A549 (cell line): ENCODE measurements at regions not wholly inside any gene's neighbourhood (a gene's known extent, or its start where the extent isn't known, plus 50 kb on each side); places are given as distances from the start of the nearest gene placed in this dataset.

Experiments used
- ATAC-seq, 2 experiments: fragments of 200-7000 bp in 1 of 2; fragments of >200 bp in 1 of 2; cut with Nextera tagmentation in 1 of 2; cut with Tn5 transposase in 1 of 2; 3 replicates each; pipeline versions ENCODE4 v1.8.0 to v1.9.1; 2018 to 2020; ENCODE audit warnings: mild to moderate bottlenecking in 1 of 2, moderate library complexity in 1 of 2
- CTCF ChIA-PET: fragments of 300-600 bp; sonication (Branson Sonifier 250); formaldehyde crosslinking; extraction: SDS; loops from one replicate; lab custom pipeline; 2021; ENCODE audit warnings: antibody characterized with exemption, inconsistent platforms; lab: Yijun Ruan, JAX
- POLR2A ChIA-PET: fragments of 350-600 bp; formaldehyde crosslinking; extraction: SDS; loops from one replicate; lab custom pipeline; 2021; ENCODE audit warnings: antibody characterized with exemption, inconsistent platforms; lab: Yijun Ruan, JAX
- DNase-seq, 2 experiments: peaks; one replicate each; pipeline versions ENCODE4 v3.0.0 to v3.0.0-alpha.2; 2011 to 2016; ENCODE audit warnings: low read depth in 1 of 2, low spot score in 1 of 2
- FAIRE-seq: peaks from 2 replicates; lab custom pipeline; 2011; peaks lifted over from hg19 to GRCh38; lab: Jason Lieb, UNC
- H3K27ac ChIP-seq, 2 experiments: fragments of >200 bp; sonication (Bioruptor Twin); formaldehyde crosslinking; 3 replicates each; pipeline ENCODE4 v1.5.1; 2016 to 2017
- H3K4me1 ChIP-seq: fragments of >200 bp; sonication (Bioruptor Twin); formaldehyde crosslinking; 3 replicates; pipeline ENCODE4 v1.6.1; 2016
- H3K4me2 ChIP-seq: fragments of >200 bp; sonication (Bioruptor Twin); formaldehyde crosslinking; 3 replicates; pipeline ENCODE4 v1.6.1; 2016
- H3K4me3 ChIP-seq: fragments of >200 bp; sonication (Bioruptor Twin); formaldehyde crosslinking; 3 replicates; pipeline ENCODE4 v1.5.1; 2016
- H3K9me3 ChIP-seq: fragments of >200 bp; sonication (Bioruptor Twin); formaldehyde crosslinking; 3 replicates; pipeline ENCODE4 v1.6.1; 2016
- BHLHE40 ChIP-seq: IDR thresholded peaks from 2 replicates; pipeline ENCODE4 v1.6.1; 2012; ENCODE audit warnings: low read depth, low read length, inconsistent platforms
- CHD2 ChIP-seq: fragments of 150-350 bp; IDR thresholded peaks from 2 replicates; pipeline ENCODE4 v1.6.1; 2014; ENCODE audit warnings: low read length; ENCODE audit not compliant: partially characterized antibody
- EHMT2 ChIP-seq: fragments of 200-600 bp; sonication (generic); IDR thresholded peaks from 2 replicates; pipeline ENCODE4 v1.6.1; 2016; ENCODE audit warnings: antibody characterized with exemption, low read depth, mild to moderate bottlenecking, moderate library complexity
- EP300 ChIP-seq, 2 experiments: fragments of >200 bp; sonication (Bioruptor Twin); formaldehyde crosslinking; IDR thresholded peaks; 2 replicates in 1 of 2; 3 replicates in 1 of 2; pipeline ENCODE4 v1.6.1; 2016 to 2017
- FOSB ChIP-seq: fragments of 250-450 bp; sonication (Bioruptor Pico); IDR thresholded peaks from 2 replicates; pipeline ENCODE4 v1.5.0; 2020; ENCODE audit warnings: mild to moderate bottlenecking, moderate library complexity
- HOXB5 ChIP-seq: fragments of 250-450 bp; sonication (Bioruptor Pico); IDR thresholded peaks from 2 replicates; pipeline ENCODE4 v1.5.0; 2020; ENCODE audit warnings: mild to moderate bottlenecking, moderate library complexity
- JUN ChIP-seq, 2 experiments: fragments of >200 bp; sonication (Bioruptor Twin); formaldehyde crosslinking; IDR thresholded peaks; 2 replicates in 1 of 2; 3 replicates in 1 of 2; pipeline ENCODE4 v1.6.1; 2016 to 2017
- KDM5A ChIP-seq: fragments of 200-600 bp; sonication (generic); IDR thresholded peaks from 2 replicates; pipeline ENCODE4 v1.6.1; 2016; ENCODE audit warnings: antibody characterized with exemption, mild to moderate bottlenecking
- MAFK ChIP-seq: fragments of 450-650 bp; IDR thresholded peaks from 2 replicates; pipeline ENCODE4 v1.6.1; 2014; ENCODE audit not compliant: partially characterized antibody
- MAX ChIP-seq: IDR thresholded peaks from 2 replicates; pipeline ENCODE4 v1.6.1; 2012
- MYC ChIP-seq: IDR thresholded peaks from 2 replicates; pipeline ENCODE4 v1.6.1; 2012; ENCODE audit warnings: mild to moderate bottlenecking, inconsistent platforms, low read length, improper control_type of control experiment, borderline replicate concordance
- NR3C1 ChIP-seq: fragments of >200 bp; sonication (Bioruptor Twin); formaldehyde crosslinking; IDR thresholded peaks from 3 replicates; pipeline ENCODE4 v1.6.1; 2017
- PHF8 ChIP-seq: fragments of 200-600 bp; sonication (generic); IDR thresholded peaks from 2 replicates; pipeline ENCODE4 v1.6.1; 2016; ENCODE audit warnings: low read depth, mild to moderate bottlenecking, antibody characterized with exemption, moderate library complexity, borderline replicate concordance
- POLR2A ChIP-seq: IDR thresholded peaks from 2 replicates; pipeline ENCODE4 v1.6.1; 2012; ENCODE audit warnings: mild to moderate bottlenecking, low read length
- RAD21 ChIP-seq, 2 experiments: fragments of >200 bp in 1 of 2; sonication (Bioruptor Twin) in 1 of 2; formaldehyde crosslinking in 1 of 2; IDR thresholded peaks in 1 of 2; conservative IDR thresholded peaks in 1 of 2; 2 replicates in 1 of 2; 3 replicates in 1 of 2; pipeline ENCODE4 v1.6.1; 2012 to 2018; ENCODE audit warnings: inconsistent platforms in 1 of 2
- RARB ChIP-seq: fragments of 250-450 bp; sonication (Bioruptor Pico); IDR thresholded peaks from 2 replicates; pipeline ENCODE4 v1.8.0; 2021; ENCODE audit warnings: mild to moderate bottlenecking, moderate library complexity
- SMC3 ChIP-seq: fragments of >200 bp; sonication (Bioruptor Twin); formaldehyde crosslinking; IDR thresholded peaks from 3 replicates; pipeline ENCODE4 v1.6.1; 2018; ENCODE audit warnings: inconsistent platforms
- USF2 ChIP-seq: fragments of 450-650 bp; IDR thresholded peaks from 2 replicates; pipeline ENCODE4 v1.6.1; 2014; ENCODE audit warnings: antibody characterized with exemption
- ZC3H11A ChIP-seq: fragments of 450-650 bp; IDR thresholded peaks from 2 replicates; pipeline ENCODE4 v1.6.1; 2014; ENCODE audit warnings: antibody characterized with exemption, mild to moderate bottlenecking
- ZFP36 ChIP-seq: fragments of 450-650 bp; IDR thresholded peaks from 2 replicates; pipeline ENCODE4 v1.6.1; 2014; ENCODE audit warnings: borderline replicate concordance; ENCODE audit not compliant: partially characterized antibody
- ZNF302 ChIP-seq: fragments of 250-450 bp; sonication (Bioruptor Pico); IDR thresholded peaks from 2 replicates; pipeline ENCODE4 v1.9.0; 2021; ENCODE audit warnings: inconsistent platforms, mild to moderate bottlenecking, moderate library complexity
- WGBS: methylation state at CpG from one replicate; pipeline ENCODE4 v1.1.6; 2017; ENCODE audit errors: missing lambda C conversion rate; 5-methylcytosine and 5-hydroxymethylcytosine counted together
- TF ChIP-seq, protein P1 (sequence below): fragments of 250-450 bp; sonication (Bioruptor Pico); IDR thresholded peaks from 2 replicates; pipeline ENCODE4 v1.5.0; 2020; ENCODE audit warnings: low read depth, mild to moderate bottlenecking, moderate library complexity
- TF ChIP-seq, protein P2 (sequence below): IDR thresholded peaks from 2 replicates; pipeline ENCODE4 v1.6.1; 2012
- TF ChIP-seq, protein P3 (sequence below): fragments of >200 bp; sonication (Bioruptor Twin); formaldehyde crosslinking; IDR thresholded peaks from 2 replicates; pipeline ENCODE4 v1.6.1; 2016
- TF ChIP-seq, protein P4 (sequence below): fragments of 150-350 bp; IDR thresholded peaks from 2 replicates; pipeline ENCODE4 v1.6.1; 2014; ENCODE audit warnings: low read depth, mild to moderate bottlenecking, low read length

DNA sequence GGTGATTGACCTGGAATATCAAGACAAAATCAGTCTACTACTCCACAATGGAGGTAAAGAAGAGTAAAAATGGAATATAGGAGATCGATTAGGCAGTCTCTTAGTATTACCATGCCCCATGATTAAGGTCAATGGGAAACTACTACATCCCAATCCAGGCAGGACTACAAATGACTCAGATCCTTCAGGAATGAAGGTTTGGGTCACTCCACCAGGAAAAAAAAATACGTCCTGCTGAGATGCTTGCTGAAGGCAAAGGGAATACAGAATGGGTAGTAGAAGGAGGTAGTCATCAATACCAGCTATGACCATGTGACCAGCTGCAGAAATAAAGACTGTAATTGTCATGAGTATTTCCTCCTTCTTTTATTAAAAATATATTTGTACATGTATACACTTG lies 103.4 kb upstream of the NPAS2 start:
- no peaks in the 10 kb centered on the region for H3K9me3 ChIP-seq
- ChIA-PET CTCF (interaction anchor here (0.7 kb wide), 1 partner anchor 13 kb away, joined by 3 read pairs; no protein-coding TSS in a partner anchor), POLR2A (no interaction called here)
- ATAC-seq (no peak), FAIRE-seq (no peak), DNase-seq (no peak)
- no peak overlapping the region for H3K4me2 ChIP-seq
- no peak overlapping the region for H3K4me3 ChIP-seq
- H3K4me1 ChIP-seq, result no peaks in the 10 kb centered on the region
- TF ChIP-seq SMC3 (no peak), BHLHE40 (no peak), EHMT2 (no peak), PHF8 (no peak), MAFK (no peak), JUN (IDR thresholded peaks at IDR 0.05) (no peak), USF2 (no peak), CHD2 (no peak), ZC3H11A (no peak), ZFP36 (no peak), MYC (no peak), FOSB (CRISPR knock-in tag) (no peak), EP300 (IDR thresholded peaks at IDR 0.05) (no peak), NR3C1 (no peak), MAX (no peak), POLR2A (no peak)
- TF ChIP-seq, protein P1, sequence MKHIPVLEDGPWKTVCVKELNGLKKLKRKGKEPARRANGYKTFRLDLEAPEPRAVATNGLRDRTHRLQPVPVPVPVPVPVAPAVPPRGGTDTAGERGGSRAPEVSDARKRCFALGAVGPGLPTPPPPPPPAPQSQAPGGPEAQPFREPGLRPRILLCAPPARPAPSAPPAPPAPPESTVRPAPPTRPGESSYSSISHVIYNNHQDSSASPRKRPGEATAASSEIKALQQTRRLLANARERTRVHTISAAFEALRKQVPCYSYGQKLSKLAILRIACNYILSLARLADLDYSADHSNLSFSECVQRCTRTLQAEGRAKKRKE, result no peak
- TF ChIP-seq, protein P2, sequence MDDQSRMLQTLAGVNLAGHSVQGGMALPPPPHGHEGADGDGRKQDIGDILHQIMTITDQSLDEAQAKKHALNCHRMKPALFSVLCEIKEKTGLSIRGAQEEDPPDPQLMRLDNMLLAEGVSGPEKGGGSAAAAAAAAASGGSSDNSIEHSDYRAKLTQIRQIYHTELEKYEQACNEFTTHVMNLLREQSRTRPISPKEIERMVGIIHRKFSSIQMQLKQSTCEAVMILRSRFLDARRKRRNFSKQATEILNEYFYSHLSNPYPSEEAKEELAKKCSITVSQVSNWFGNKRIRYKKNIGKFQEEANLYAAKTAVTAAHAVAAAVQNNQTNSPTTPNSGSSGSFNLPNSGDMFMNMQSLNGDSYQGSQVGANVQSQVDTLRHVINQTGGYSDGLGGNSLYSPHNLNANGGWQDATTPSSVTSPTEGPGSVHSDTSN, result no peak
- TF ChIP-seq, protein P3, sequence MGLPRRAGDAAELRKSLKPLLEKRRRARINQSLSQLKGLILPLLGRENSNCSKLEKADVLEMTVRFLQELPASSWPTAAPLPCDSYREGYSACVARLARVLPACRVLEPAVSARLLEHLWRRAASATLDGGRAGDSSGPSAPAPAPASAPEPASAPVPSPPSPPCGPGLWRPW, result no peak
- TF ChIP-seq, protein P4, sequence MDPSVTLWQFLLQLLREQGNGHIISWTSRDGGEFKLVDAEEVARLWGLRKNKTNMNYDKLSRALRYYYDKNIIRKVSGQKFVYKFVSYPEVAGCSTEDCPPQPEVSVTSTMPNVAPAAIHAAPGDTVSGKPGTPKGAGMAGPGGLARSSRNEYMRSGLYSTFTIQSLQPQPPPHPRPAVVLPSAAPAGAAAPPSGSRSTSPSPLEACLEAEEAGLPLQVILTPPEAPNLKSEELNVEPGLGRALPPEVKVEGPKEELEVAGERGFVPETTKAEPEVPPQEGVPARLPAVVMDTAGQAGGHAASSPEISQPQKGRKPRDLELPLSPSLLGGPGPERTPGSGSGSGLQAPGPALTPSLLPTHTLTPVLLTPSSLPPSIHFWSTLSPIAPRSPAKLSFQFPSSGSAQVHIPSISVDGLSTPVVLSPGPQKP, result no peak
- WGBS, result 33% methylated on average over 2 of the region's 2 CpGs
- H3K27ac ChIP-seq, result no peak overlapping the region

DNA sequence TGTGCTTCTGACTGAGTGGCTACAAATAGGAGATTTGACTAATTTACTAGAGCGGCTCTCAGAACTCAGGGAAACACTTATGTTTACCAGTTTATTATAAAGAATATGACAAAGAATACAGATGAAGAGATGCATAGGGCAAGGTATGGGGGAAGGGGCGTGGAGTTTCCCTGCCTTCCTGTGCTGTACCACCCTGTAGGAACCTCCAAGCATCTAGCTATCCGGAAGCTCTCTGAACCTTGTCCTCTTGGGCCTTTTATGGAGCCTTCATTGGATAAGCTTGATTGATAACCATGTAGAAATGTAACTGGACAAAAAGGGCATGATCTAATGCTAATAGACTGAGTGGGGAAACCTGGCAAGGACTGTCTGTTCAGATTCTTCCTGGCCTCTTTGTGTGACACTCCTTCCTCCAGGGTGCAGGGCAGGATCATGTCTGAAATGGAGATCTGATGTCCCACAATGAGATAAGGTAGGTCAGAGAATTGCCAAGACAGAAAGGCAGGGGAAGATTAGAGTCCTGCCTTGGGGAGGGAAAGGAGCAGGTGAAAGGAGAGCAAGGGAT lies 101.8 kb upstream of the NPAS2 start:
- H3K4me1 ChIP-seq, result no peaks in the 10 kb centered on the region
- CTCF ChIA-PET, result interaction anchor here (1.7 kb wide), 1 partner anchor 11 kb away, joined by 5 read pairs; no protein-coding TSS in a partner anchor
- H3K4me3 ChIP-seq, result no peak overlapping the region
- 81% methylated on average over 3 of the region's 3 CpGs for WGBS
- TF ChIP-seq PHF8 (no peak), HOXB5 (CRISPR knock-in tag) (no peak), KDM5A (no peak), RARB (no peak), ZNF302 (CRISPR knock-in tag) (no peak), RAD21 (conservative IDR thresholded peaks at IDR 0.05 in 1 of 2, IDR thresholded peaks at IDR 0.05 in 1 of 2) (no peak), JUN (IDR thresholded peaks at IDR 0.05) (no peak)
- H3K27ac ChIP-seq, result no peak overlapping the region
- H3K4me2 ChIP-seq, result no peak overlapping the region
- DNase-seq, result no peak
- no peak for FAIRE-seq
- no peak for ATAC-seq
- POLR2A ChIA-PET, result no interaction called here
- no peaks in the 10 kb centered on the region for H3K9me3 ChIP-seq
